WTC11 (cell line): ENCODE measurements at regions not wholly inside any gene's neighbourhood (a gene's known extent, or its start where the extent isn't known, plus 50 kb on each side); places are given as distances from the start of the nearest gene placed in this dataset.

ENCODE experiments used
- NR2C2 ChIP-seq: sonication (generic); formaldehyde crosslinking; IDR thresholded peaks from 2 replicates; pipeline ENCODE4 v1.8.0; 2022; ENCODE audit warnings: mild to moderate bottlenecking, missing genetic modification reagents
- TF ChIP-seq, protein P1 (sequence below): fragments of 200-600 bp; IDR thresholded peaks from 2 replicates; pipeline ENCODE4 v1.8.0; 2022; ENCODE audit warnings: antibody characterized with exemption

DNA sequence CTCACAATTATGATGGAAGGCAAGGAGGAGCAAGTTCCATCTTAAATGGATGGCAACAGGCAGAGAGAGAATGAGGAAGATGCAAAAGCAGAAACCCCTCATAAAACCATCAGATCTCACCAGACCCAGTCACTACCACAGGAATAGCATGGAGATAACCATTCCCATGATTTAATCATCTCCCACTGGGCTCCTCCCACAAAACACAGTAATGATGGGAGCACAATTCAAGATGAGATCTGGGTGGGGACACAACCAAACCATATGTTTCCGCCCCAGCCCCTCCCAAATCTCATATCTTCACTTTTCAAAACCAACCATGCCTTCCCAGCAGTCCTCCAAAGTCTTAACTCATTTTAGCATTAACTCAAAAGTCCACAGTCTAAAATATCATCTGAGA, 304.0 kb downstream of the TUSC1 start:
- no peak for TF ChIP-seq NR2C2 (CRISPR knock-in tag)
- TF ChIP-seq, protein P1, sequence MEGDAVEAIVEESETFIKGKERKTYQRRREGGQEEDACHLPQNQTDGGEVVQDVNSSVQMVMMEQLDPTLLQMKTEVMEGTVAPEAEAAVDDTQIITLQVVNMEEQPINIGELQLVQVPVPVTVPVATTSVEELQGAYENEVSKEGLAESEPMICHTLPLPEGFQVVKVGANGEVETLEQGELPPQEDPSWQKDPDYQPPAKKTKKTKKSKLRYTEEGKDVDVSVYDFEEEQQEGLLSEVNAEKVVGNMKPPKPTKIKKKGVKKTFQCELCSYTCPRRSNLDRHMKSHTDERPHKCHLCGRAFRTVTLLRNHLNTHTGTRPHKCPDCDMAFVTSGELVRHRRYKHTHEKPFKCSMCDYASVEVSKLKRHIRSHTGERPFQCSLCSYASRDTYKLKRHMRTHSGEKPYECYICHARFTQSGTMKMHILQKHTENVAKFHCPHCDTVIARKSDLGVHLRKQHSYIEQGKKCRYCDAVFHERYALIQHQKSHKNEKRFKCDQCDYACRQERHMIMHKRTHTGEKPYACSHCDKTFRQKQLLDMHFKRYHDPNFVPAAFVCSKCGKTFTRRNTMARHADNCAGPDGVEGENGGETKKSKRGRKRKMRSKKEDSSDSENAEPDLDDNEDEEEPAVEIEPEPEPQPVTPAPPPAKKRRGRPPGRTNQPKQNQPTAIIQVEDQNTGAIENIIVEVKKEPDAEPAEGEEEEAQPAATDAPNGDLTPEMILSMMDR: no peak
